ENCODE measurements at regions not wholly inside any gene's neighbourhood (a gene's known extent, or its start where the extent isn't known, plus 50 kb on each side); places are given as distances from the start of the nearest gene placed in this dataset.

GRCh38 chr3:34067536-34068051, 269.2 kb downstream of the PDCD6IP start:
- H3K27ac ChIP-seq, result no peak overlapping the region
- no peak for TF ChIP-seq CTCF (IDR thresholded peaks at IDR 0.05; ENCODE audit: low read depth, low read length, missing control alignments)
- no peak overlapping the region for H3K4me3 ChIP-seq (ENCODE audit: low read depth, low read length)
- DNase-seq, result no peak
- no peaks in the 10 kb centered on the region for H3K27me3 ChIP-seq (replicated peaks)
- H3K36me3 ChIP-seq (replicated peaks), result no peaks in the 10 kb centered on the region
- in situ Hi-C loops (cut with HindIII; ENCODE audit: low pct_ligation_motif_present, low sequenced_read_pairs), result no loop called here

DNA sequence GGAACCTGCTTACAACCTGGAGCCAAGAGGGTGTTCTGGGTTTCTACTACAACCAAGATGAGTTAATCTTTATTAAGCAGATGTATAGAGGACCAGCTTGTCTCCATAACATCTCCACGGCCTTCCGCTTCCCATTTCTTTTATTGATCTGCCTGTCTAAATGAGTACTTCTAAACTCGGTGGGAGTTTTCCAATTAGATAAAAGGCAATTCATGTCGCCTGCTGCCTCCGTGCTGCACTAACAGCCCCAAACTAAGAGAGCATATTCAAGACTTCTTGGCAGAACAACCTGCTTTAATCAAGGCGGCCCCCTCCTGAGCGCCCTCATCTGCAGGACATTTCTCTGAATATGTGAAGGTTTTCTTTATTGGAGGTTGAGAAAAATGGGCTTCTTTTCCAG, 270.1 kb downstream of the PDCD6IP start:
- DNase-seq, result no peak
- H3K27ac ChIP-seq, result no peak overlapping the region
- no peaks in the 10 kb centered on the region for H3K27me3 ChIP-seq (replicated peaks)
- in situ Hi-C loops (cut with HindIII; ENCODE audit: low pct_ligation_motif_present, low sequenced_read_pairs), result no loop called here
- H3K36me3 ChIP-seq (replicated peaks), result no peaks in the 10 kb centered on the region
- no peak for TF ChIP-seq CTCF (IDR thresholded peaks at IDR 0.05; ENCODE audit: low read depth, low read length, missing control alignments)
- no peak overlapping the region for H3K4me3 ChIP-seq (ENCODE audit: low read depth, low read length)

- H3K27ac ChIP-seq, result no peak overlapping the region
- no peak overlapping the region for H3K4me3 ChIP-seq (ENCODE audit: low read depth, low read length)
- no peak for TF ChIP-seq CTCF (IDR thresholded peaks at IDR 0.05; ENCODE audit: low read depth, low read length, missing control alignments)
- in situ Hi-C loops (cut with HindIII; ENCODE audit: low pct_ligation_motif_present, low sequenced_read_pairs), result no loop called here
- no peak for DNase-seq
- no peaks in the 10 kb centered on the region for H3K27me3 ChIP-seq (replicated peaks)
- no peaks in the 10 kb centered on the region for H3K36me3 ChIP-seq (replicated peaks)
Measured at GRCh38 chr3:34070831-34071585, 272.6 kb downstream of the PDCD6IP start.

DNA sequence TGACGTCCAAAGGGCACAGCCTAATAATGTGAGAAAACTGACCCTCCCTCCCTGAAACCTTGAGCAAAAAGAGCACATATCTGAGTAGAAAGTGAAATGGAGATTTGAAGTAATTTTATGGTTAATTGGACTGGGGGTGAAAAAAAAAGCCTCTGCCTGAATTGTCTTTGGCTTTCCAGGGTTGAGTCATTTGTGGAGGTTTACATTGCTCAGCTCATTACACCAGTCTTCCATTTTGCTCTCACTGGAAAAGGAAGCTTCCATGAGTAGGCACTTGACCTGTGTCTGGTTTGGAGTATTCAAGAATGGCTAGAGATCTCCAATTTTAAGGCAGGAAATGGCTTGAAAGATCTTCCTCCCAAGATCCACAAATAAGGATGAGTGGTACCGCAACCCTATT, 273.9 kb downstream of the PDCD6IP start:
- in situ Hi-C loops (cut with HindIII; ENCODE audit: low pct_ligation_motif_present, low sequenced_read_pairs), result no loop called here
- no peak for DNase-seq
- Histone ChIP-seq H3K27me3 (replicated peaks) (no peaks in the 10 kb centered on the region), H3K27ac (no peak overlapping the region), H3K36me3 (replicated peaks) (no peaks in the 10 kb centered on the region), H3K4me3 (ENCODE audit: low read depth, low read length) (no peak overlapping the region)
- TF ChIP-seq CTCF (IDR thresholded peaks at IDR 0.05; ENCODE audit: low read depth, low read length, missing control alignments), result no peak

- no peak for TF ChIP-seq CTCF (IDR thresholded peaks at IDR 0.05; ENCODE audit: low read depth, low read length, missing control alignments)
- Histone ChIP-seq H3K27me3 (replicated peaks) (no peaks in the 10 kb centered on the region), H3K27ac (no peak overlapping the region), H3K4me3 (ENCODE audit: low read depth, low read length) (no peak overlapping the region), H3K36me3 (replicated peaks) (no peaks in the 10 kb centered on the region)
- DNase-seq, result no peak
- in situ Hi-C loops (cut with HindIII; ENCODE audit: low pct_ligation_motif_present, low sequenced_read_pairs), result no loop called here
Measured at GRCh38 chr3:34073111-34073510, 274.7 kb downstream of the PDCD6IP start.

- no peak for TF ChIP-seq CTCF (IDR thresholded peaks at IDR 0.05; ENCODE audit: low read depth, low read length, missing control alignments)
- in situ Hi-C loops (cut with HindIII; ENCODE audit: low pct_ligation_motif_present, low sequenced_read_pairs), result no loop called here
- H3K27me3 ChIP-seq (replicated peaks), result no peaks in the 10 kb centered on the region
Measured at GRCh38 chr3:34073961-34074360, 275.5 kb downstream of the PDCD6IP start.

More at GRCh38 chr3:34073961-34074360, 275.5 kb downstream of the PDCD6IP start:
- no peaks in the 10 kb centered on the region for H3K36me3 ChIP-seq (replicated peaks)
- H3K4me3 ChIP-seq (ENCODE audit: low read depth, low read length), result no peak overlapping the region
- no peak for DNase-seq
- H3K27ac ChIP-seq, result no peak overlapping the region

Measured in brain microvascular endothelial cell (primary cell).